CD8-positive, alpha-beta memory T cell (primary cell): ENCODE measurements at regions not wholly inside any gene's neighbourhood (a gene's known extent, or its start where the extent isn't known, plus 50 kb on each side); places are given as distances from the start of the nearest gene placed in this dataset.
A peak's percentile ranks its signal among the peaks of the same experiment; 100 is the strongest.
"Not testable (repeated sequence)": the region's sequence is repeated elsewhere in the genome, so short reads cannot be mapped to it uniquely, and the experiment has no call there.

Source experiments
- CTCF ChIA-PET: fragments of 350-600 bp; sonication (Branson Sonifier 250); formaldehyde crosslinking; loops from one replicate; lab custom pipeline; 2021; ENCODE audit warnings: antibody characterized with exemption; lab: Charles Lee
- POLR2A ChIA-PET: fragments of 350-600 bp; sonication (Branson Sonifier 250); formaldehyde crosslinking; loops from one replicate; lab custom pipeline; 2021; ENCODE audit warnings: antibody characterized with exemption; lab: Charles Lee
- DNase-seq, 5 donors: peaks; one replicate each; pipeline versions ENCODE4 v3.0.0 to v3.0.0-alpha.2; 2020 to 2022; ENCODE audit warnings: mixed read lengths in 1 of 5
- H3K27ac ChIP-seq: one replicate; pipeline ENCODE4 v1.7.0; 2013; ENCODE audit warnings: low read depth, mild to moderate bottlenecking, low read length, moderate library complexity
- H3K27me3 ChIP-seq: 2 replicates; pipeline ENCODE4 v1.7.0; 2013; ENCODE audit warnings: low read length, mild to moderate bottlenecking; ENCODE audit not compliant: insufficient read depth, poor library complexity, severe bottlenecking
- H3K36me3 ChIP-seq: 2 replicates; pipeline ENCODE4 v1.7.0; 2013; ENCODE audit warnings: mild to moderate bottlenecking, low read length, moderate library complexity; ENCODE audit not compliant: insufficient read depth
- H3K4me1 ChIP-seq: 2 replicates; pipeline ENCODE4 v1.7.0; 2013; ENCODE audit warnings: mild to moderate bottlenecking, low read length, moderate library complexity; ENCODE audit not compliant: insufficient read depth
- H3K4me3 ChIP-seq: 2 replicates; pipeline ENCODE4 v1.7.0; 2013; ENCODE audit warnings: mild to moderate bottlenecking, low read length
- H3K9me3 ChIP-seq: 2 replicates; pipeline ENCODE4 v1.7.0; 2013; ENCODE audit warnings: mild to moderate bottlenecking, low read length
- H3K27ac Mint-ChIP-seq, 8 donors: one replicate each; pipeline ENCODE4 v1.8.0; 2020 to 2021; ENCODE audit warnings: mixed read lengths in 8 of 8, mild to moderate bottlenecking in 6 of 8, inconsistent platforms in 3 of 8, moderate library complexity in 3 of 8
- H3K27me3 Mint-ChIP-seq, 2 donors: one replicate each; pipeline ENCODE4 v1.8.0; 2020 to 2021; ENCODE audit warnings: mixed read lengths in 2 of 2, mild to moderate bottlenecking in 1 of 2, moderate library complexity in 1 of 2
- H3K36me3 Mint-ChIP-seq, 3 donors: one replicate each; pipeline ENCODE4 v1.8.0; 2020 to 2021; ENCODE audit warnings: mixed read lengths in 3 of 3, inconsistent platforms in 1 of 3, mild to moderate bottlenecking in 1 of 3
- H3K4me1 Mint-ChIP-seq, 3 donors: one replicate each; pipeline ENCODE4 v1.8.0; 2020 to 2021; ENCODE audit warnings: mixed read lengths in 3 of 3, inconsistent platforms in 1 of 3, mild to moderate bottlenecking in 1 of 3
- H3K4me3 Mint-ChIP-seq, 7 donors: one replicate each; pipeline ENCODE4 v1.8.0; 2020 to 2021; ENCODE audit warnings: mixed read lengths in 7 of 7, mild to moderate bottlenecking in 6 of 7, moderate library complexity in 4 of 7, inconsistent platforms in 2 of 7
- H3K9me3 Mint-ChIP-seq, 5 donors: one replicate each; pipeline ENCODE4 v1.8.0; 2020 to 2022; ENCODE audit warnings: mixed read lengths in 5 of 5, mild to moderate bottlenecking in 3 of 5, moderate library complexity in 2 of 5, inconsistent platforms in 1 of 5

DNA sequence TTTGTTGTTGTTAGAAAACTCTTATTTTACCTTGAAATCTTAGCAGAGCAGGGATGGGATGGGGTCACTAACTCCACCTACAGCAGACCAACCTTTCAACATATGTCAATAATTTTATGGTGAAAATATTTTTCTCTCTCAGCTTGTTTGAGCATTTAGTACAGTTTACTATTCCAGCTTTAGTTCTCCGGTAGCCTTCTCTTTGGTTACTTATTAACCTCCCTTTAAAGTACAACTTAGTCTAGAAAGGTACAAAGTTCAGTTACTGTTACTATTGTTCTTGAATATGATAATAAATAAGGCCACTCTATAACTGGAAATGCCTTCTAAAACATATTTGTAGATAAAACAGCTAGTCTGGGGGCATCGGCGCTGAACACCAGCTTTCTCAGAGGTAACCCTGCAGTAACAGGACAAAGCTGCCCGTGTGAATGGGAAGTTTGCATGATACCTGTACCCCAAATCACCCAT, 233.3 kb downstream of the PCSK1 start:
- H3K27ac ChIP-seq = no peak overlapping the region
- Mint-ChIP-seq H3K27ac (peak overlapping the region in 1 of 8 donors; percentile 34), H3K4me3 (no peak overlapping the region), H3K27me3 (peaks cover 0 to 17% of the 10 kb centered on the region in 2 donors), H3K4me1 (no peaks in the 10 kb centered on the region), H3K36me3 (no peaks in the 10 kb centered on the region), H3K9me3 (no peaks in the 10 kb centered on the region)
- H3K4me3 ChIP-seq = no peak overlapping the region
- H3K4me1 ChIP-seq = no peaks in the 10 kb centered on the region
- no peaks in the 10 kb centered on the region for H3K9me3 ChIP-seq
- DNase-seq = no peak
- CTCF ChIA-PET = no interaction called here
- no peaks in the 10 kb centered on the region for H3K27me3 ChIP-seq
- POLR2A ChIA-PET = no interaction called here
- no peaks in the 10 kb centered on the region for H3K36me3 ChIP-seq

DNA sequence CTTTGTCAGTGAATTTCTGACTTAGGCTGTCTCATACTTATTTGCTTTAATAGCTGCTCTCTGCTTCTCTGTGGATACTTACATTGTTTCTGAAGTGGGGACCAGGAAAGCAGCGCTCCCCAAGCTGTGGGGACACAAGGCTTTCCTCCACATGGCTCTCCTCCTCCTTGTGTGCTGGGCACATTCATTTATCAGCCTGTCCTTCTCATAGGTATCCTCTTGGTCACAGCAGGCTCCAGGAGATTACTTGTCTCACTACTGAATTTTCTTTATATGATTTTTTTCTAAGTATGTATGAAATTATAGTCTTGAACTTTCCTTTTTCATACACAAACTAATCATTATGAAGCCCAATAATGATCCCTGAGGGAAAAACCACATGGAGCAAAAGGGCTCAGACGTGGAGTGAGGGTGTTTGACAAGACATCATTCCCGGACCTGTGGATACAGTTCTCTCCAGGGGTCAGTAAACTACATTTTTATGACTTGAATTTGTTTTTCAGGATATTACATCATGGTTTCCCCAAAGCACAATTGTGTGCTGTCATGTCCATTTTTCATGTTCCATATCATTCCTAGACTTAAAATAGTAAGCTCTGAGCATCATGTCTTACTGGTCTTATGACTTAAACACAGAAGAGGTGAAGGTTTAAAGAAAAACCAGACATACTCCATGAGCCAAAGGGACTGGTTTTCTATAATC, 234.5 kb downstream of the PCSK1 start:
- H3K4me3 ChIP-seq = no peak overlapping the region
- no peaks in the 10 kb centered on the region for H3K4me1 ChIP-seq
- Mint-ChIP-seq H3K36me3 (no peaks in the 10 kb centered on the region), H3K4me1 (peaks cover 0 to 4% (median 2%) of the 10 kb centered on the region in 3 donors), H3K9me3 (no peaks in the 10 kb centered on the region), H3K27me3 (peaks cover 3 to 18% of the 10 kb centered on the region in 2 donors), H3K27ac (no peak overlapping the region), H3K4me3 (no peak overlapping the region)
- POLR2A ChIA-PET = no interaction called here
- H3K27ac ChIP-seq = no peak overlapping the region
- no peaks in the 10 kb centered on the region for H3K36me3 ChIP-seq
- CTCF ChIA-PET = no interaction called here
- H3K27me3 ChIP-seq = no peaks in the 10 kb centered on the region
- DNase-seq = no peak
- H3K9me3 ChIP-seq = no peaks in the 10 kb centered on the region

DNA sequence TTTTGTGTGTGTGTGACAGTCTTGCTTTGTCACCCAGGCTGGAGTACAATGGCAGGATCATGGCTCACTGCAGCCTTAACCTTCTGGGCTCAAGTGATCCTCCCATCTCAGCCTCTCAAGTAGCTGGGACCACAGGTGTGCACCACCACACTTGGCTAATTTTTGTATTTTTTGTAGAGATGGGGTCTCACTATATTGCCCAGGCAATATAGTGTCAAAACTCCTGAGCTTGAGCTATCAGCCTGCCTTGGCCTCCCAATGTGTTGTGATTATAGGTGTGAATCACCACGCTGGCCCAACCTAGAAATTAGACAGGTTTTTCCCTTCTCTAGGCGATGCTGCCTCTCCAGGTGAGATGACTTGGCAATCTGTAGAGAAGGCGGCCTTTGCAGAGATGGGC, 235.3 kb downstream of the PCSK1 start:
- H3K36me3 ChIP-seq, H3K4me3 ChIP-seq, H3K36me3 Mint-ChIP-seq, DNase-seq, H3K4me3 Mint-ChIP-seq, H3K9me3 ChIP-seq, POLR2A ChIA-PET, H3K4me1 ChIP-seq, H3K4me1 Mint-ChIP-seq, H3K27ac Mint-ChIP-seq, CTCF ChIA-PET, H3K27me3 ChIP-seq, H3K27ac ChIP-seq, H3K9me3 Mint-ChIP-seq: not testable (repeated sequence)
- H3K27me3 Mint-ChIP-seq = peaks cover 3 to 18% of the 10 kb centered on the region in 2 donors

DNA sequence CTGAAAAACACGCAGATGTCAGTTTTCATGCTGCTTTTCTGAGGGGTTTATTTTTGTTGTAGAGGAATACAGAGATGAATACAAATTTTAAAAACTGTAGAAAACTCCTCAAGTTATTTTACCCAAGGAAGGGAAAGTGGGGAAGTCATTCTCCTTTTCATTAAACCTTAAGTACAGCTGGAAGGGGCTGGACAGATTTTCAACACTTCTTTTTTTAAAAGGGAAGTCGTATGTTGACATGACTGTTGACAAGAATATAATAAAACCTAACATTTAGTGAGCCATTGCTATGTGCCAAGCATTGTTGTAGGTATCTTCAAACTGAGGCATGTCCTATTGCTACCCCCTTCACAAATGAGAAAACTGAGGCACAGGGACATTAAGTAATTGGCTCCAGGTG, 235.7 kb upstream of the ELL2 start:
- Mint-ChIP-seq H3K4me3 (no peak overlapping the region), H3K27me3 (peaks cover 3 to 15% of the 10 kb centered on the region in 2 donors)
- CTCF ChIA-PET = no interaction called here

DNA sequence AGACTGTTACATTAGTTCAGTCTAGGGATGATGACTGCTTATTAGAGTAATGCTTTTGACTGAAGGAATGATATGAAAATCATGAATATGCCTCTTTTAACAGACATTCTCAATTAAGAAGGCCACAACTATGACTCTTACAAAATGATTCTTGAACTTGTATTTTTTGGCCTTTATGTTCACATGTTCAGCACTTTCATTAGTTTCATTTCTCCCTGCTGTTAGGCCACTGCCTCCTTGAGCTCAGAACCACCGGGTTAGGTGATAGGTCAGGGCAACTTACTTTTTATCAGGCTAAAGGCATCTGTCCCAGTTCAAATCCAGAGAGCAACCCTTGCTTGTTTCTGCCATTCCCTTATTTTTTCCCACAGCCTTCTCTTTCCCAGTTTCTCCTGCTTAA, 235.2 kb upstream of the ELL2 start:
- Mint-ChIP-seq H3K4me3 (no peak overlapping the region), H3K27ac (peak overlapping the region in 1 of 8 donors; percentile 51), H3K36me3 (no peaks in the 10 kb centered on the region), H3K27me3 (peaks cover 3 to 15% of the 10 kb centered on the region in 2 donors), H3K4me1 (peaks cover 0 to 6% (median 2%) of the 10 kb centered on the region in 3 donors), H3K9me3 (no peaks in the 10 kb centered on the region)
- POLR2A ChIA-PET = no interaction called here
- Histone ChIP-seq H3K27me3 (no peaks in the 10 kb centered on the region), H3K9me3 (no peaks in the 10 kb centered on the region), H3K4me3 (no peak overlapping the region), H3K36me3 (no peaks in the 10 kb centered on the region), H3K4me1 (no peaks in the 10 kb centered on the region), H3K27ac (no peak overlapping the region)
- CTCF ChIA-PET = no interaction called here
- no peak for DNase-seq

More for the DNA sequence above, 235.7 kb upstream of the ELL2 start:
- DNase-seq = no peak
- no peaks in the 10 kb centered on the region for H3K9me3 Mint-ChIP-seq
- Histone ChIP-seq H3K36me3 (no peaks in the 10 kb centered on the region), H3K27me3 (no peaks in the 10 kb centered on the region), H3K9me3 (no peaks in the 10 kb centered on the region), H3K4me3 (no peak overlapping the region), H3K4me1 (no peaks in the 10 kb centered on the region), H3K27ac (no peak overlapping the region)
- no peaks in the 10 kb centered on the region for H3K36me3 Mint-ChIP-seq
- POLR2A ChIA-PET = no interaction called here
- no peak overlapping the region for H3K27ac Mint-ChIP-seq
- peaks cover 0 to 6% (median 2%) of the 10 kb centered on the region in 3 donors for H3K4me1 Mint-ChIP-seq

DNA sequence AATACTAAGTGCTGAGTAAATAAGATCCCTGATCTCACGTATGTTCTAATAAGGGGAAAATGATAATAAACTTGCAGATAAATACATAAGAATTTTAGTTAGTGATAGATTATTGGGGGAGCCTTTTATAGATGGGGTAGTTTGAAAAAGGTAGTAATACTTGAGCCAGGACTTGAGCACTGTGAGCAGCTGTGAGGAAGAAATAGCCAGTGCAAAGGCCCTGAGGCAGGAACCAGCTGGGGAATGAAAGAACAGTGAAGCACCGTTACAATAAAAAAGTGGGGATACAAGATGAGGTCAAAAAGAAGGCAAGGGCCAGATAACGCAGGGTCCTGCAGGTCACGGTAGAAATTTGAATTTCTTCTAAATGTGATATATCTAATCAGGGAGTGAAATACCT, 234.8 kb upstream of the ELL2 start:
- Mint-ChIP-seq H3K9me3 (no peaks in the 10 kb centered on the region), H3K27me3 (peaks cover 3 to 15% of the 10 kb centered on the region in 2 donors), H3K4me3 (no peak overlapping the region), H3K27ac (peak overlapping the region in 1 of 8 donors; percentile 51), H3K36me3 (no peaks in the 10 kb centered on the region), H3K4me1 (peaks cover 0 to 6% (median 2%) of the 10 kb centered on the region in 3 donors)
- Histone ChIP-seq H3K9me3 (no peaks in the 10 kb centered on the region), H3K4me3 (no peak overlapping the region), H3K4me1 (no peaks in the 10 kb centered on the region), H3K27me3 (no peaks in the 10 kb centered on the region), H3K36me3 (no peaks in the 10 kb centered on the region), H3K27ac (no peak overlapping the region)
- DNase-seq = no peak
- ChIA-PET CTCF (no interaction called here), POLR2A (no interaction called here)

DNA sequence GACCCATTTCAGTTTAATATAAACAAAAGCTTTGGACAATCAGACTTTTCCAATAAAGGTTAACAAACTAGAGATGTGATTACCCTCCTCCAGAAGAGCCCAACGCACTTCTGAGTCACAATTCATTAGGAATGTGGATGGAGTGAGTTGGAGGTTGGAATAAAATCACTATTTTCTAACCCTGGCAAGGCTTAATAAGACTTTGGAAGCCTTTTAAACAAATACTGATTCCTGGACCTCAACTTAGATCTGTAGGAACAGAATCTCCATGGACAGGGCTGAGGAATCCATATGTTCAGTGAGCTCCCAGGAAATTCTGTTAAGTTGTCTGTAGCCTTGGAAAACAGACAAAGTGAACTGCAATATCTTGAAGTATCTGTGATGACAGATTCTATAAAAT, 233.5 kb upstream of the ELL2 start:
- no peak for DNase-seq
- Histone ChIP-seq H3K9me3 (no peaks in the 10 kb centered on the region), H3K4me3 (no peak overlapping the region), H3K27ac (no peak overlapping the region), H3K36me3 (no peaks in the 10 kb centered on the region), H3K27me3 (no peaks in the 10 kb centered on the region), H3K4me1 (no peaks in the 10 kb centered on the region)
- no peaks in the 10 kb centered on the region for H3K9me3 Mint-ChIP-seq
- peaks cover 0 to 6% (median 2%) of the 10 kb centered on the region in 3 donors for H3K4me1 Mint-ChIP-seq
- H3K4me3 Mint-ChIP-seq = no peak overlapping the region
- no peaks in the 10 kb centered on the region for H3K36me3 Mint-ChIP-seq
- no peak overlapping the region for H3K27ac Mint-ChIP-seq
- peaks cover 5 to 13% of the 10 kb centered on the region in 2 donors for H3K27me3 Mint-ChIP-seq
- POLR2A ChIA-PET = no interaction called here
- CTCF ChIA-PET = no interaction called here

DNA sequence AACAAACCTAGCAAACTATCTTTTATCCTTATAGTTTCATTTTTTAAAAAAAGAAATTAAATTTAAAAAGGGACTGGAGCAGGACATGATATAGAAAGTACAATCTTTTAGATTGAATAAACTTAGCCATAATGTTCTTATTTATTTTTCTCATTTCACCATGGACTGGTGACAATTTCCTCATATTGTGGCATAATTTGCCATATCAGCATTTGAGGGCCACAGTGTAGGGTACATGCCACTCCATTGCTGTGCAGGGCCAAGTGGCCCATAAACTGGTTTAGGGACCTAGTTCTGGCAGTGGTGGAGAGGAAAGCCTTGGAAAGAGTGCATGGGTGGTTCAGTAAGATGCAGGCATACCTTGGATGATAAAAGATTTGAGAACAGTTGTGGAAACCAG, 232.9 kb upstream of the ELL2 start:
- Mint-ChIP-seq H3K36me3 (no peaks in the 10 kb centered on the region), H3K9me3 (no peaks in the 10 kb centered on the region), H3K27ac (no peak overlapping the region), H3K27me3 (peaks cover 7 to 17% of the 10 kb centered on the region in 2 donors), H3K4me3 (no peak overlapping the region), H3K4me1 (peaks cover 0 to 6% (median 2%) of the 10 kb centered on the region in 3 donors)
- Histone ChIP-seq H3K27me3 (no peaks in the 10 kb centered on the region), H3K36me3 (no peaks in the 10 kb centered on the region), H3K27ac (no peak overlapping the region), H3K4me1 (no peaks in the 10 kb centered on the region), H3K4me3 (no peak overlapping the region), H3K9me3 (no peaks in the 10 kb centered on the region)
- DNase-seq = no peak
- POLR2A ChIA-PET = no interaction called here
- CTCF ChIA-PET = no interaction called here
